ENCODE measurements at regions not wholly inside any gene's neighbourhood (a gene's known extent, or its start where the extent isn't known, plus 50 kb on each side); places are given as distances from the start of the nearest gene placed in this dataset.

GRCh38 chr9:90288275-90288639 lies 354.4 kb downstream of the DIRAS2 start:
- no peaks in the 10 kb centered on the region for H3K36me3 Mint-ChIP-seq (ENCODE audit: low read depth)
- peaks cover 18% of the 10 kb centered on the region for H3K27me3 Mint-ChIP-seq
- H3K4me1 Mint-ChIP-seq (ENCODE audit: low read depth), result peaks cover 2% of the 10 kb centered on the region
- H3K4me3 Mint-ChIP-seq, result no peak overlapping the region
- no peak for DNase-seq
- no peaks in the 10 kb centered on the region for H3K9me3 Mint-ChIP-seq
- H3K27ac Mint-ChIP-seq, result no peak overlapping the region

- Mint-ChIP-seq H3K27me3 (peaks cover 22% of the 10 kb centered on the region), H3K9me3 (no peaks in the 10 kb centered on the region), H3K4me3 (no peak overlapping the region), H3K27ac (no peak overlapping the region), H3K4me1 (ENCODE audit: low read depth) (peaks cover 2% of the 10 kb centered on the region), H3K36me3 (ENCODE audit: low read depth) (no peaks in the 10 kb centered on the region)
- no peak for DNase-seq
Measured at GRCh38 chr9:90290716-90291485, 351.7 kb downstream of the DIRAS2 start.

- Mint-ChIP-seq H3K27ac (no peak overlapping the region), H3K4me1 (ENCODE audit: low read depth) (no peaks in the 10 kb centered on the region), H3K27me3 (peaks cover 18% of the 10 kb centered on the region)
Measured at GRCh38 chr9:90296539-90296938, 346.1 kb downstream of the DIRAS2 start.

GRCh38 chr9:90299968-90300367 lies 342.7 kb downstream of the DIRAS2 start:
- Mint-ChIP-seq H3K4me3 (no peak overlapping the region), H3K4me1 (ENCODE audit: low read depth) (no peaks in the 10 kb centered on the region), H3K27me3 (peaks cover 27% of the 10 kb centered on the region), H3K27ac (no peak overlapping the region), H3K36me3 (ENCODE audit: low read depth) (no peaks in the 10 kb centered on the region), H3K9me3 (no peaks in the 10 kb centered on the region)
- DNase-seq, result no peak

More at GRCh38 chr9:90296539-90296938, 346.1 kb downstream of the DIRAS2 start:
- DNase-seq, result no peak
- Mint-ChIP-seq H3K4me3 (no peak overlapping the region), H3K36me3 (ENCODE audit: low read depth) (no peaks in the 10 kb centered on the region), H3K9me3 (no peaks in the 10 kb centered on the region)

- Mint-ChIP-seq H3K27ac (no peak overlapping the region), H3K36me3 (ENCODE audit: low read depth) (no peaks in the 10 kb centered on the region), H3K4me3 (no peak overlapping the region), H3K9me3 (no peaks in the 10 kb centered on the region), H3K27me3 (peaks cover 31% of the 10 kb centered on the region), H3K4me1 (ENCODE audit: low read depth) (no peaks in the 10 kb centered on the region)
- no peak for DNase-seq
Measured at GRCh38 chr9:90300611-90301276, 341.9 kb downstream of the DIRAS2 start.

- H3K4me1 Mint-ChIP-seq (ENCODE audit: low read depth), result no peaks in the 10 kb centered on the region
- peaks cover 33% of the 10 kb centered on the region for H3K27me3 Mint-ChIP-seq
- H3K9me3 Mint-ChIP-seq, result no peaks in the 10 kb centered on the region
- H3K27ac Mint-ChIP-seq, result no peak overlapping the region
- DNase-seq, result no peak
- H3K4me3 Mint-ChIP-seq, result no peak overlapping the region
- H3K36me3 Mint-ChIP-seq (ENCODE audit: low read depth), result no peaks in the 10 kb centered on the region
Measured at GRCh38 chr9:90301277-90301653, 341.4 kb downstream of the DIRAS2 start.

GRCh38 chr9:90303655-90304054 lies 339.0 kb downstream of the DIRAS2 start:
- H3K9me3 Mint-ChIP-seq, result no peaks in the 10 kb centered on the region
- H3K4me3 Mint-ChIP-seq, result no peak overlapping the region
- no peaks in the 10 kb centered on the region for H3K4me1 Mint-ChIP-seq (ENCODE audit: low read depth)
- no peak for DNase-seq
- no peaks in the 10 kb centered on the region for H3K36me3 Mint-ChIP-seq (ENCODE audit: low read depth)
- H3K27ac Mint-ChIP-seq, result no peak overlapping the region
- peaks cover 31% of the 10 kb centered on the region for H3K27me3 Mint-ChIP-seq

GRCh38 chr9:90306158-90306557 lies 336.5 kb downstream of the DIRAS2 start:
- no peaks in the 10 kb centered on the region for H3K9me3 Mint-ChIP-seq
- no peak overlapping the region for H3K4me3 Mint-ChIP-seq
- no peak for DNase-seq
- H3K36me3 Mint-ChIP-seq (ENCODE audit: low read depth), result no peaks in the 10 kb centered on the region
- peaks cover 26% of the 10 kb centered on the region for H3K27me3 Mint-ChIP-seq
- no peak overlapping the region for H3K27ac Mint-ChIP-seq
- H3K4me1 Mint-ChIP-seq (ENCODE audit: low read depth), result no peaks in the 10 kb centered on the region

- Mint-ChIP-seq H3K27me3 (peaks cover 22% of the 10 kb centered on the region), H3K27ac (no peak overlapping the region), H3K4me1 (ENCODE audit: low read depth) (no peaks in the 10 kb centered on the region), H3K4me3 (no peak overlapping the region), H3K36me3 (ENCODE audit: low read depth) (no peaks in the 10 kb centered on the region), H3K9me3 (no peaks in the 10 kb centered on the region)
- no peak for DNase-seq
Measured at GRCh38 chr9:90307167-90307833, 335.3 kb downstream of the DIRAS2 start.

- H3K27ac Mint-ChIP-seq, result no peak overlapping the region
- no peak for DNase-seq
- H3K4me1 Mint-ChIP-seq (ENCODE audit: low read depth), result no peaks in the 10 kb centered on the region
- no peaks in the 10 kb centered on the region for H3K36me3 Mint-ChIP-seq (ENCODE audit: low read depth)
- no peaks in the 10 kb centered on the region for H3K9me3 Mint-ChIP-seq
- H3K4me3 Mint-ChIP-seq, result no peak overlapping the region
- peaks cover 22% of the 10 kb centered on the region for H3K27me3 Mint-ChIP-seq
Measured at GRCh38 chr9:90307891-90308290, 334.7 kb downstream of the DIRAS2 start.

- Mint-ChIP-seq H3K4me3 (no peak overlapping the region), H3K9me3 (no peaks in the 10 kb centered on the region), H3K27me3 (peaks cover 25% of the 10 kb centered on the region), H3K36me3 (ENCODE audit: low read depth) (no peaks in the 10 kb centered on the region), H3K4me1 (ENCODE audit: low read depth) (no peaks in the 10 kb centered on the region), H3K27ac (no peak overlapping the region)
- DNase-seq, result no peak
Measured at GRCh38 chr9:90308691-90309090, 333.9 kb downstream of the DIRAS2 start.

- Mint-ChIP-seq H3K36me3 (ENCODE audit: low read depth) (no peaks in the 10 kb centered on the region), H3K4me3 (no peak overlapping the region), H3K27ac (no peak overlapping the region), H3K27me3 (peaks cover 15% of the 10 kb centered on the region), H3K4me1 (ENCODE audit: low read depth) (no peaks in the 10 kb centered on the region), H3K9me3 (no peaks in the 10 kb centered on the region)
- DNase-seq, result no peak
Measured at GRCh38 chr9:90309809-90310520, 332.7 kb downstream of the DIRAS2 start.

- Mint-ChIP-seq H3K4me1 (ENCODE audit: low read depth) (no peaks in the 10 kb centered on the region), H3K27me3 (peaks cover 11% of the 10 kb centered on the region), H3K4me3 (no peak overlapping the region), H3K27ac (no peak overlapping the region), H3K9me3 (no peaks in the 10 kb centered on the region), H3K36me3 (ENCODE audit: low read depth) (no peaks in the 10 kb centered on the region)
- no peak for DNase-seq
Measured at GRCh38 chr9:90310521-90310876, 332.1 kb downstream of the DIRAS2 start.

GRCh38 chr9:90311811-90312210 lies 330.8 kb downstream of the DIRAS2 start:
- H3K9me3 Mint-ChIP-seq, result no peaks in the 10 kb centered on the region
- DNase-seq, result no peak
- no peak overlapping the region for H3K27ac Mint-ChIP-seq
- H3K4me3 Mint-ChIP-seq, result no peak overlapping the region
- no peaks in the 10 kb centered on the region for H3K36me3 Mint-ChIP-seq (ENCODE audit: low read depth)
- H3K27me3 Mint-ChIP-seq, result peaks cover 9% of the 10 kb centered on the region
- H3K4me1 Mint-ChIP-seq (ENCODE audit: low read depth), result no peaks in the 10 kb centered on the region

Data from activated T-cell treated with anti-CD3 and anti-CD28 coated beads, Interleukin-2, amount 50 U/mL, for 24 hours (primary cell).